HEK293T (cell line): ENCODE measurements at regions not wholly inside any gene's neighbourhood (a gene's known extent, or its start where the extent isn't known, plus 50 kb on each side); places are given as distances from the start of the nearest gene placed in this dataset.

Experiments used
- CTCF ChIA-PET: fragments of 350-600 bp; formaldehyde crosslinking; extraction: SDS; loops from one replicate; lab custom pipeline; 2021; ENCODE audit warnings: antibody characterized with exemption, inconsistent platforms; lab: Yijun Ruan, JAX
- POLR2A ChIA-PET: fragments of 350-600 bp; formaldehyde crosslinking; extraction: SDS; loops from one replicate; lab custom pipeline; 2020; ENCODE audit warnings: antibody characterized with exemption, inconsistent platforms; lab: Yijun Ruan, JAX
- DNase-seq: peaks from one replicate; pipeline ENCODE4 v3.0.0; 2012; ENCODE audit warnings: mixed read lengths; ENCODE audit errors: extremely low spot score
- ARNT ChIP-seq: fragments of 450-650 bp; IDR thresholded peaks from 2 replicates; pipeline ENCODE4 v1.6.1; 2017; ENCODE audit warnings: mild to moderate bottlenecking
- BHLHE40 ChIP-seq: fragments of 450-650 bp; IDR thresholded peaks from 2 replicates; pipeline ENCODE4 v1.6.1; 2016; ENCODE audit warnings: mild to moderate bottlenecking, moderate library complexity, borderline replicate concordance
- CTBP1 ChIP-seq: fragments of 450-650 bp; IDR thresholded peaks from 2 replicates; pipeline ENCODE4 v1.6.1; 2016; ENCODE audit warnings: borderline replicate concordance
- ELF4 ChIP-seq: fragments of 450-650 bp; IDR thresholded peaks from 2 replicates; pipeline ENCODE4 v1.6.1; 2017; ENCODE audit warnings: antibody characterized with exemption
- FOXA1 ChIP-seq: fragments of 450-650 bp; IDR thresholded peaks from 2 replicates; pipeline ENCODE4 v1.6.1; 2016; ENCODE audit warnings: mild to moderate bottlenecking
- FOXK2 ChIP-seq: fragments of 450-650 bp; IDR thresholded peaks from 2 replicates; pipeline ENCODE4 v1.6.1; 2016; ENCODE audit warnings: mild to moderate bottlenecking
- FOXM1 ChIP-seq: fragments of 450-650 bp; IDR thresholded peaks from 2 replicates; pipeline ENCODE4 v1.6.1; 2017; ENCODE audit warnings: mild to moderate bottlenecking, borderline replicate concordance
- HDGF ChIP-seq: fragments of 450-650 bp; IDR thresholded peaks from 2 replicates; pipeline ENCODE4 v1.6.1; 2017; ENCODE audit warnings: antibody characterized with exemption, borderline replicate concordance
- L3MBTL2 ChIP-seq: fragments of 450-650 bp; conservative IDR thresholded peaks from 2 replicates; pipeline ENCODE4 v1.6.1; 2016; ENCODE audit warnings: mild to moderate bottlenecking
- LEF1 ChIP-seq: fragments of 450-650 bp; IDR thresholded peaks from 2 replicates; pipeline ENCODE4 v1.6.1; 2017; ENCODE audit warnings: mild to moderate bottlenecking, borderline replicate concordance
- NFRKB ChIP-seq: fragments of 450-650 bp; IDR thresholded peaks from 2 replicates; pipeline ENCODE4 v1.6.1; 2016; ENCODE audit warnings: mild to moderate bottlenecking, moderate library complexity
- PKNOX1 ChIP-seq: fragments of 450-650 bp; IDR thresholded peaks from 2 replicates; pipeline ENCODE4 v1.6.1; 2016
- SP1 ChIP-seq: fragments of 450-650 bp; IDR thresholded peaks from 2 replicates; pipeline ENCODE4 v1.6.1; 2017
- SUZ12 ChIP-seq: fragments of 450-650 bp; IDR thresholded peaks from 2 replicates; pipeline ENCODE4 v1.6.1; 2016; ENCODE audit warnings: mild to moderate bottlenecking
- TARDBP ChIP-seq: fragments of 450-650 bp; IDR thresholded peaks from 2 replicates; pipeline ENCODE4 v1.6.1; 2016
- ZNF384 ChIP-seq: fragments of 450-650 bp; IDR thresholded peaks from 2 replicates; pipeline ENCODE4 v1.6.1; 2016

DNA sequence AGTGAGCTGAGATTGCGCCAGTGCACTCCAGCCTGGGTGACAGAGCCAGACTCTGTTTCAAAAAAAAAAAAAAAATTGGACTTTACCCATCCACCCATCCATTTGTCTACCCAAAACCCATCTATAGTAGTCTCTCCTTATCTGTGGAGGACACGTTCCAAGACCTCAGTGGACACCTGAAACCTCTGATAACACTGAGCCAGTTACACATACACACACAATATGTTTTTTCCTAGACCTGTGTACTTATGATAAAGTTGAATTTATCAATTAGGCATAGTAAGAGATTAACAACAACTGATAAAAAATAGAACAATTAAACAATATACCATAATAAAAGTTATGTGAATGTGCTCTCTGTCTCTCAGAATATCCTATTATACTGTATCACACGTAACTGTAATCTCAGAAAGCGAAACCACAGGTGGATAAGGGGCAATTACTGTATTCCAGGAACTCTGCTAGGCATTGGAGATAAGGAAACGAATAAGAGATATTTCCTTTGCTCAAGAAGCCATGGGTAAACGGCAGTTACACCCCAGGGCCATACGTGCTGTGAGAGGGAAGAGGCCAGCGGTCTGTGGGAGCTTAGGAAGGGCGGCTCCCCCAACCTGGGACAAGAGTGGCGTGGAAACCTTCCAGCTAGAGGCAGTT, 84.2 kb upstream of the DISP3 start:
- POLR2A ChIA-PET, result no interaction called here

GRCh38 chr1:11395616-11396015, 83.3 kb upstream of the DISP3 start:
- CTCF ChIA-PET, result no interaction called here
- POLR2A ChIA-PET, result no interaction called here
- TF ChIP-seq ARNT, result no peak
- no peak for DNase-seq

More for the DNA sequence above, 84.2 kb upstream of the DISP3 start:
- CTCF ChIA-PET, result no interaction called here
- DNase-seq, result no peak
- TF ChIP-seq HDGF (no peak), SUZ12 (no peak), FOXK2 (no peak), NFRKB (no peak), LEF1 (no peak), ELF4 (no peak), TARDBP (no peak), SP1 (no peak), CTBP1 (no peak), ARNT (no peak)

DNA sequence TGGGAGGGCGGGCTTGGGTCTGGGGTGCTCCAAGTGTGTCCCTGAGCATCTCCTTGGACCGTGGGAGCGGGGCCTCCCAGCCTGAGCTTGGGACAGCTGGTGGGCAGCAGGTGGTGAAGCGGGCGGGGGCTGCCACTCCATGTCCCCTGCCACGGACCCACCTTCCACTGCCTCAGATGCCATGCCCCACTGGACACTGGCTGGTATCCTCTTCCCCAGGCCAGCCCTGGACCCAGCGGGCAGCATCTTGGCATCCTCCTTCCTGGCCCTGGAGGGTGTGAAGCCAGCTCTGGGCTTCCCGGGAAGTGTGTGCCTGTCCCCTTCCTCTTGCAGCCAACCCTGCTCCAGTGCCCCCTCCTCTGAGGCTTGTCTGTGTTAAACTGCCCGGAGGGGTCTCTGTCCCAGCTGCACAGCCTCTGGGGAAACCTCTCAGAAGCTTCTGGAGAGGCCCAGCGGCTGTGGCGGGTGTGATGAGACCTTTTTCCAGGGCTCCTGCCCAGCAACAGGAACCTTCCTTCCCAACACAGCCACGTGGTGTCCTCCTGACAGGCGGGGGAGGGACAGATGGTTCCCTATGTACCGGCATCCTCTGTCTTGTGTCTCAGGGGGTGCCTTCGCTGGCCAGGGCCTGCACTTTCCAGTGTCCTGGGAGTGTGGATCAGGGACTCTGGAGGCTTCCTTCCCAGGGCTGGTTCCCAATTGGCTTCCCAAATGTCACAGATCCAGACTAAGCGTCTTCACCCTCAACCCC, 81.6 kb upstream of the DISP3 start:
- ChIA-PET POLR2A (interaction anchor here (1.1 kb wide), 1 partner anchor 58 kb away, joined by 3 read pairs; no protein-coding TSS in a partner anchor), CTCF (no interaction called here)
- no peak for TF ChIP-seq FOXM1
- no peak for TF ChIP-seq SP1
- no peak for TF ChIP-seq LEF1
- no peak for TF ChIP-seq HDGF
- TF ChIP-seq PKNOX1, result no peak
- no peak for TF ChIP-seq BHLHE40
- no peak for TF ChIP-seq ZNF384
- TF ChIP-seq ELF4, result no peak
- TF ChIP-seq FOXK2, result no peak
- TF ChIP-seq ARNT, result no peak
- no peak for TF ChIP-seq FOXA1
- TF ChIP-seq SUZ12, result no peak
- no peak for TF ChIP-seq L3MBTL2
- TF ChIP-seq TARDBP, result no peak
- DNase-seq, result no peak

- ChIA-PET POLR2A (no interaction called here), CTCF (no interaction called here)
- DNase-seq, result no peak
- TF ChIP-seq BHLHE40 (no peak), FOXA1 (no peak), ZNF384 (no peak), SP1 (no peak), ARNT (no peak), FOXK2 (no peak), NFRKB (no peak), PKNOX1 (no peak), ELF4 (no peak), CTBP1 (no peak), FOXM1 (no peak)
These were observed 79.7 kb upstream of the DISP3 start for GRCh38 chr1:11399250-11399649.

DNA sequence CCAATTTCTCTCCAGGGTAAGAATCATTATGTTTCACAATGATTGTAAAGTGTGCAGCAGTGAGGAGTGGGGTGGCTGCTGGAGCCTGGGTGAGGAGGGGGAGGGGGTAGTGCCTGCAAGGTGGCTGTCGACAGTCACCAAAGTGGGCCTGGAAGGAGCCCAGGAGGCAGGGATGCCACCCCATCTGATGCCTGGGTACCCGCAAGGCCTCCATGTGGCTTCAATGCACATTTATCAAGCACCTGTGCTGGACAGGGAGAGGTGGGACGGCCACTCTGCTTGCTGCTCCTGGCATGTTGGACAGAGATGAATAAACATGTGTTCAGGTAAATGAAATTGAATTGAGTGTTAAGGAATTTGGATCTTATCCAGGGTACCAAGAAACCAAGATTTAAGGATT, 78.8 kb upstream of the DISP3 start:
- TF ChIP-seq ZNF384 (no peak), TARDBP (no peak), LEF1 (no peak), FOXM1 (no peak), SUZ12 (no peak), SP1 (no peak), HDGF (no peak), BHLHE40 (no peak), ELF4 (no peak), PKNOX1 (no peak), L3MBTL2 (no peak), FOXK2 (no peak), FOXA1 (no peak), NFRKB (no peak), CTBP1 (no peak)
- ChIA-PET CTCF (no interaction called here), POLR2A (no interaction called here)
- no peak for DNase-seq

DNA sequence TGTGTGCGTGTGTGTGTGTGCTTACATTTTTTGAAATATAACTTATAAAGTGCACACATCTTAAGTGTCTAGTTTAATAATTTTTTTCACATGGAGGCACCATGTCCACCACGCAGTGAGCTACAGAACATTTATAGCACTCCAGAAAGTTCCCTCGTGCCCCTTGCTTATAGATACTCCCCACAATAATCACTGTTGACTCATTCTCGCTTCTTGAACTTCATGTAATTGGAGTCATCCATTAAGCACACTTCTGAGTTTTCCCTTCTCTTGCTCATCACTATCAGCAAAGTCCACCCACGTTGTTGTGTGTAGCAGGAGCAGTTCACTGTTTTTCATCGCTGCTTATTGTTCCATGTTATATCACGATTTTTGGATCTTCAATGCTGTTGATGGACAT, 78.4 kb upstream of the DISP3 start:
- POLR2A ChIA-PET, result no interaction called here
- no peak for DNase-seq
- CTCF ChIA-PET, result no interaction called here
- TF ChIP-seq NFRKB (no peak), ARNT (no peak), L3MBTL2 (no peak), ZNF384 (no peak), TARDBP (no peak), SUZ12 (no peak)
